ENCODE measurements at regions not wholly inside any gene's neighbourhood (a gene's known extent, or its start where the extent isn't known, plus 50 kb on each side); places are given as distances from the start of the nearest gene placed in this dataset.
"Not testable (repeated sequence)": the region's sequence is repeated elsewhere in the genome, so short reads cannot be mapped to it uniquely, and the experiment has no call there.

GRCh38 chr4:95898226-95898625, 58.3 kb downstream of the PDHA2 start:
- DNase-seq: no peak

GRCh38 chr4:95909211-95909610, 69.3 kb downstream of the PDHA2 start:
- no peak for DNase-seq

GRCh38 chr4:95910749-95911148, 70.9 kb downstream of the PDHA2 start:
- no peak for DNase-seq

- no peak for DNase-seq
Measured at GRCh38 chr4:95921470-95921869, 81.6 kb downstream of the PDHA2 start.

- no peak for DNase-seq
Measured at GRCh38 chr4:95929448-95930064, 89.7 kb downstream of the PDHA2 start.

- no peak for DNase-seq
Measured at GRCh38 chr4:95939141-95939540, 99.2 kb downstream of the PDHA2 start.

GRCh38 chr4:95949136-95949765, 109.4 kb downstream of the PDHA2 start:
- no peak for DNase-seq

GRCh38 chr4:95949808-95950207, 109.9 kb downstream of the PDHA2 start:
- DNase-seq: no peak

- DNase-seq: not testable (repeated sequence)
Measured at GRCh38 chr4:95952538-95952937, 112.6 kb downstream of the PDHA2 start.

GRCh38 chr4:95956094-95956493, 116.2 kb downstream of the PDHA2 start:
- DNase-seq: no peak

GRCh38 chr4:95957054-95957453, 117.2 kb downstream of the PDHA2 start:
- no peak for DNase-seq

GRCh38 chr4:95957759-95958158, 117.9 kb downstream of the PDHA2 start:
- DNase-seq: no peak

- no peak for DNase-seq
Measured at GRCh38 chr4:95959182-95959581, 119.3 kb downstream of the PDHA2 start.

- DNase-seq: no peak
Measured at GRCh38 chr4:95959633-95960032, 119.7 kb downstream of the PDHA2 start.

- no peak for DNase-seq
Measured at GRCh38 chr4:95963456-95963855, 123.6 kb downstream of the PDHA2 start.

GRCh38 chr4:95979961-95980876, 140.3 kb downstream of the PDHA2 start:
- no peak for DNase-seq

- DNase-seq: no peak
Measured at GRCh38 chr4:95980877-95981360, 141.0 kb downstream of the PDHA2 start.

GRCh38 chr4:95981591-95981990, 141.7 kb downstream of the PDHA2 start:
- no peak for DNase-seq

GRCh38 chr4:95982516-95982915, 142.6 kb downstream of the PDHA2 start:
- no peak for DNase-seq

- DNase-seq: no peak
Measured at GRCh38 chr4:95984081-95984480, 144.2 kb downstream of the PDHA2 start.

- no peak for DNase-seq
Measured at GRCh38 chr4:95985051-95985450, 145.2 kb downstream of the PDHA2 start.

GRCh38 chr4:95985791-95986550, 146.1 kb downstream of the PDHA2 start:
- DNase-seq: no peak

- DNase-seq: no peak
Measured at GRCh38 chr4:95987851-95988250, 148.0 kb downstream of the PDHA2 start.

All from activated CD4-positive, alpha-beta T cell treated with anti-CD3 and anti-CD28 coated beads, Interleukin-2, amount 50 U/mL, for 48 hours (primary cell).